ENCODE measurements at regions not wholly inside any gene's neighbourhood (a gene's known extent, or its start where the extent isn't known, plus 50 kb on each side); places are given as distances from the start of the nearest gene placed in this dataset.

GRCh38 chr7:121451367-121452094, 55.4 kb upstream of the FAM3C start:
- Histone ChIP-seq H3K27me3 (no peaks in the 10 kb centered on the region), H3K4me3 (no peak overlapping the region), H3K36me3 (replicated peaks in 1 of 2) (no peaks in the 10 kb centered on the region), H3K9me3 (replicated peaks in 1 of 3) (no peaks in the 10 kb centered on the region), H3K27ac (no peak overlapping the region), H3K4me1 (replicated peaks in 1 of 2) (peaks cover 0 to 6% of the 10 kb centered on the region in 2 donors)
- intact Hi-C loops (cut with DNase I) = no loop called here
- DNase-seq = no peak
- TF ChIP-seq CTCF (IDR thresholded peaks at IDR 0.05) = no peak
- TF ChIP-seq POLR2A (IDR thresholded peaks at IDR 0.05) = no peak
- 71 to 85% (median 78%) methylated on average over 5 of the region's 5 CpGs for WGBS, 4 donors

- TF ChIP-seq POLR2A (IDR thresholded peaks at IDR 0.05) (no peak), CTCF (IDR thresholded peaks at IDR 0.05) (no peak)
Observed at GRCh38 chr7:121450631-121451198, 54.6 kb upstream of the FAM3C start.

GRCh38 chr7:121449735-121450240, 53.7 kb upstream of the FAM3C start:
- no peaks in the 10 kb centered on the region for H3K27me3 ChIP-seq
- H3K9me3 ChIP-seq (replicated peaks in 1 of 3) = no peaks in the 10 kb centered on the region
- 72 to 82% (median 75%) methylated on average over 1 of the region's 1 CpG for WGBS, 4 donors
- H3K36me3 ChIP-seq (replicated peaks in 1 of 2) = no peaks in the 10 kb centered on the region
- peaks cover 0 to 6% of the 10 kb centered on the region in 2 donors for H3K4me1 ChIP-seq (replicated peaks in 1 of 2)
- H3K4me3 ChIP-seq = no peak overlapping the region
- DNase-seq = no peak
- H3K27ac ChIP-seq = no peak overlapping the region
- TF ChIP-seq CTCF (IDR thresholded peaks at IDR 0.05) (no peak), POLR2A (IDR thresholded peaks at IDR 0.05) (no peak)
- intact Hi-C loops (cut with DNase I) = no loop called here

More at GRCh38 chr7:121450631-121451198, 54.6 kb upstream of the FAM3C start:
- intact Hi-C loops (cut with DNase I) = no loop called here
- DNase-seq = no peak
- no peak overlapping the region for H3K27ac ChIP-seq
- H3K9me3 ChIP-seq (replicated peaks in 1 of 3) = no peaks in the 10 kb centered on the region
- peaks cover 0 to 6% of the 10 kb centered on the region in 2 donors for H3K4me1 ChIP-seq (replicated peaks in 1 of 2)
- H3K27me3 ChIP-seq = no peaks in the 10 kb centered on the region
- no peaks in the 10 kb centered on the region for H3K36me3 ChIP-seq (replicated peaks in 1 of 2)
- no peak overlapping the region for H3K4me3 ChIP-seq
- WGBS, 4 donors = 72 to 81% (median 79%) methylated on average over 2 of the region's 2 CpGs

GRCh38 chr7:121449329-121449728, 53.2 kb upstream of the FAM3C start:
- H3K4me1 ChIP-seq (replicated peaks in 1 of 2) = peaks cover 0 to 6% of the 10 kb centered on the region in 2 donors
- H3K27ac ChIP-seq = no peak overlapping the region
- no peaks in the 10 kb centered on the region for H3K36me3 ChIP-seq (replicated peaks in 1 of 2)
- no peak for DNase-seq
- intact Hi-C loops (cut with DNase I) = no loop called here
- H3K4me3 ChIP-seq = no peak overlapping the region
- TF ChIP-seq CTCF (IDR thresholded peaks at IDR 0.05) (no peak), POLR2A (IDR thresholded peaks at IDR 0.05) (no peak)
- no peaks in the 10 kb centered on the region for H3K27me3 ChIP-seq
- WGBS, 4 donors = 68 to 86% (median 83%) methylated on average over 3 of the region's 3 CpGs
- H3K9me3 ChIP-seq (replicated peaks in 1 of 3) = no peaks in the 10 kb centered on the region
